Inflammatory macrophage (primary cell): ENCODE measurements at regions not wholly inside any gene's neighbourhood (a gene's known extent, or its start where the extent isn't known, plus 50 kb on each side); places are given as distances from the start of the nearest gene placed in this dataset.

Experiments used
- DNase-seq, 2 donors: peaks; one replicate each; pipeline ENCODE4 v3.0.0-alpha.2; 2020 to 2022

DNA sequence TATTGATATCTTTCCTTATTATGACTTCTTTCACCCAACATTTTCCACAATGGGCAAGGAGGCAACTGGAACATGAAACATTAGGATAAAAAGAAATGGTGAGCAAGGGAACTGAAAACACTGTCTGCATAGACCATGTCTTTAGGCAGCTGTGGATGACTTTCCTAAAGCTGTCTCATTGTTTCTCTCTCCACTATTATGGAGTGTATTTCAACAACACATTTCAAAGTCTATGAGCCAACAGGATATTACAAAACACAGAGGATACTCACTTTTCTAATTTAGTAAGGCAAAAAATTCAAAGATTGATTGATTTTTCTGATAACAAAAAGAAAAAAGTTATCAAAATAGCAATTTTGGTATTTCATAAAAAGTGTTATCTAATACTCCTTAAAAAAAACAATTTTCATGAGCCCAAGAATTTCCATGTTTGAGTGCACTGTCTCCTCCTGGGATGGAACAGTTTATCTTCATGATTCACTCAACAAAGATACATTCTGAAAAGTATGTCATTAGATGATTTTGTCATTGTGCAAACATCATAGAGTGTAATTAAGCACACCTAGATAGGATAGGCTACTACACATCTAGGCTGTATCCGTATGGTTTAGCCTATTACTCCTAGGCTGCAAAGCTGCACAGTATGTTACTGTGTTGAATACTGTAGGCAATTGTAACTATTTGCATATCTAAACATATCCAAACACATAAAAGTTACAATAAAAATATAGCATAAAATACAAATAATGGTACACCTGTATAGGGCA lies 1568.4 kb downstream of the SLITRK5 start:
- DNase-seq: no peak

DNA sequence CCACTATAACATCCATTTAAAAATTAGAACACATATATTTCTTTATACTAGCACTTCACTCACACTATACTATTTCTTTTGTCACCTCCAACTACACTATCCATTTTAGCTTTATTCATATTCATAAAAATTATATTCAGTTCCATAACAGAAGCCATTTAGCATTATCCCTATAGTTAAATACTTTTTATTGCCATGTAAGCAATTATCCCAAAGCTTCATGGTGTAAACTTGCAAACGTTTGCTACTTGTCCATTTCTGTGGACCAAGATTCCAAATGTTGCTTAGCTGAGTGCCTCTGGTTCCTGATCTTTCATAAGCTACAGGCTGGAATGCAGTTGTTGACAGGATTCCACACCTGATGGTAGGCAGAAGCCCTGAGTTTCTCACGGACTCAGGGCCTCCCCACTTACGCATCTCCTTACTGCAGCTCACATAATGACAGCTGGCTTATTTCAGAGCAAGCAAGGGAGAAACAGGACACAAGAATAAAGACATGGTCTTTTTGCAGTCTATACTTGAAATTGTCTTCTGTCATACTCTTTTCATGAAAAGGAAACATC lies 1584.8 kb downstream of the SLITRK5 start:
- DNase-seq: no peak

DNA sequence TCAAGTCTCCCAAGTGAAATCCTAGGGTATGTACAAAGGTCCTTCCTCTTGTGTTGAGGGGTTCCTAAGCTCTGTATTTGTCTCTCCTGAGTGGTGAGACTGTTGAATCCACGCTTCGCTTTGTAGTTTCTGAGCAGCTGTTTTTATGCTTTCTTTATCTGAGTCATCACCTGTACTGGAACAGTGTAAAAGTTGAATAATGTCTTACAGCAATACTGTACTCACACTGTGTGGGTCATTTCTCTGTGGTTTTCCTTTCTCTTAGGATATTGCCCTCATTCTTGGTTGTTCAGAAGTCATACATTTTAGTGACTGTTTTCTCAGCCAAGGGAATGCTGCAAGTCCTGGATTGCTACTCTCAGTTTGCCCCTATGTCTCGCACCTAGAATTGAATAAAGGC lies 1596.6 kb downstream of the SLITRK5 start:
- DNase-seq: no peak

DNA sequence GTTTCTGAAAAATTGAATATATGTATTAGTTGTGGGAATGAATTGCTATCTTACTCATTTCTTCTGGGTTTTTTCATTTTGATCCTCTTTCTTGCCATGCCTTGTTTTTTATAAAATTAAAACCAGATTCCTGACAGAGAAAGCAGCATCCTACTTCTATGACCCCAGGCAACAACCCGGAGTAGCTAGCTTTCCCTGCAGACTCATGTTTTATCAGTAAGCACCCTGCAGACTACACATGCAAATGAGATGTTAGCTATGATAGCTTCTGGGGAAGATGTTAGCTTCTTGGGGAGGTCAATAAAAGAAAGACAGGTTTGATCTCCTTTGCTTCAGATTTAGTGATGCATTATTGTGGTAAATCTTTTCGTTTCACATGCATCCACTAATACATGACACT lies 1598.6 kb downstream of the SLITRK5 start:
- no peak for DNase-seq

DNA sequence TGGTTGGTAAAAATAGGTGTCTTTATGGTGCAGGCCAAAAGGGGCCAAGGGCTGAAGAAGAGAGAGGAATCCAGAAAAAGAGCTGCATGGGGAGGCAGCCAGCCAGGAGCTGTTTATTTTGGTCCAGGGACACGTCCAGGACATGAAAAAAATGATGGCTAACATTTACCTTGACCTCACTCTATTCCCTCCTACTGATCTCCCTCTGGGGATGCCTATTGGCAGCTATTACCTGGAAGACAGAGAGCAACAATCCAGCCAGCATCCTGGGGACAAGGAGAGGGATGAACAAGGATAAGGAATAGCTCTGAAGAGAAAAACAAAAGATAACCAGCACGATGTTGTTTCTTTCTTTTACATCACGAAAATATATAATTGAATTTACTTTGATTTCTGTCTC lies 1599.6 kb downstream of the SLITRK5 start:
- DNase-seq: no peak

DNA sequence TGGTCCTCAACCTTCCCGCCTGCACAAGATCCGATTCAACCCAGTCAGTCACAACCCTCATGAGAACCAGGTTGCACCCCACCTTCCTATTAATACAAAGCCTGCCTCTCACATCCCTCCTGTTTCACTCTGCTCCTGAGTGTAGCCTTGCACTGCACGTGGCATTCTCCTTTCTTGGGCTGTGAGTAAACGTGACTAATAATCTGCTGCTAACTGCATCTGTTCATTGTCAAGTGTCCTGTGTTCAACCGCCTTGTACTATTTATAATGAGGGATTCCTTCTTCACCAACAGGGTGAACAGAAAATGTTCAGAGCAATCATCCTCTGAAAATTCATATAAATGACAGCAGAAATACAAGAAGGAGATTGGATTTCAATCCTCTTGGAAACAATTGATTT lies 1608.2 kb downstream of the SLITRK5 start:
- no peak for DNase-seq

DNA sequence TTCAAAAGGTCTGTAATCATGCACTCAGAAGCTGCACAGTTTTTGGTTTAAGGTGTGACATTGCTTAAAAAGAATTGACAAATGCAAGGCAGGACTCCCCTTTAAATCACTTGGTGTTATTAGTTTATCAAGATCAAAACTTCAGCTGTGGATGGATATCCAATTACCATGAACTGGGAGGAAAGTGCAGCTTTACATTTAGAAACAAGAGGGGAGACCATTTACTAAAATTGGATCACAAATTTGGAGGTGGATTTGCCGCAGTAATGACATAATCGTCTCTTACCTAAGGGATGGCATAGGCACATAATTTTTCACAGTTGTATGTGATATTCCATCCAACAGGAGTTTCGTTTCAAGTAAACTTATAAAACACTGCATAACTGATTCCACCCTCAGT lies 1610.2 kb downstream of the SLITRK5 start:
- no peak for DNase-seq

DNA sequence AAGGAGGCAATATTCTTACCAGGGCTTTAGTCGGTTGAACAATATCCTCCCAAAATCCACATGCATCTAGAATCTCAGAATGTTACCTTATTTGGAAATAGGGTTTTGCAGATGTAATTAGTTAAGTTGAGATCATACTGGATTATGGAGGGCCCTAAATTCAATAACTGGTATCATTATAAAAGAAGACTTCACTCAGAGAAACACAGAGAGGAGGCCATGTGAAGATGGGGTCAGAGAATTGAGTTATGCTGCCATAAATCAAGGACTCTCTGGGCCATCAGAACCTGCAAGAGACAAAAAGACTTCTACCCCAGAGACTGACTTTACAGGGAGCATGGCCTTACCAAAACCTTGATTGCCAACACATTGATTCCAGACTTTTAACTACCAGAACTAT lies 1611.1 kb downstream of the SLITRK5 start:
- no peak for DNase-seq

DNA sequence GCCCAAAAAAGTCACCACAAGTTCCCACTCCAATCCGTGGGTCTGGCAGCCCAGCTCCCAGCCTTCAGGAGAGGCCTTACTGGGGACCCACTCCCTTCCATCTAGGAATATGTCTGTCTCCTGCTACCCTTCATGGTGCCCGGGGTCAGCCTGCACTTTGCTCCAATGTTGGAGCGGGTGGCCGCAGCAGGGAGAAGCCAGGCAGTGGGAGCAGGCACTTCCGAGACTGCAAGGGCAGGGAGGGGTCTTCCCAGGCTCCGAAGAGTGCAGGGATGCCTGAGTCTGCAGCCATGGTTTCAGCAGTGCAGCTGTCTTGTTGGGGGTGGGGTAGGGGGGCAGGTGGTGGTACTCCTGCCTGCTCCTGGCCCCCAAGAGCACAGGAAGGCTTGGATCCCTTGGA lies 1616.2 kb downstream of the SLITRK5 start:
- no peak for DNase-seq

DNA sequence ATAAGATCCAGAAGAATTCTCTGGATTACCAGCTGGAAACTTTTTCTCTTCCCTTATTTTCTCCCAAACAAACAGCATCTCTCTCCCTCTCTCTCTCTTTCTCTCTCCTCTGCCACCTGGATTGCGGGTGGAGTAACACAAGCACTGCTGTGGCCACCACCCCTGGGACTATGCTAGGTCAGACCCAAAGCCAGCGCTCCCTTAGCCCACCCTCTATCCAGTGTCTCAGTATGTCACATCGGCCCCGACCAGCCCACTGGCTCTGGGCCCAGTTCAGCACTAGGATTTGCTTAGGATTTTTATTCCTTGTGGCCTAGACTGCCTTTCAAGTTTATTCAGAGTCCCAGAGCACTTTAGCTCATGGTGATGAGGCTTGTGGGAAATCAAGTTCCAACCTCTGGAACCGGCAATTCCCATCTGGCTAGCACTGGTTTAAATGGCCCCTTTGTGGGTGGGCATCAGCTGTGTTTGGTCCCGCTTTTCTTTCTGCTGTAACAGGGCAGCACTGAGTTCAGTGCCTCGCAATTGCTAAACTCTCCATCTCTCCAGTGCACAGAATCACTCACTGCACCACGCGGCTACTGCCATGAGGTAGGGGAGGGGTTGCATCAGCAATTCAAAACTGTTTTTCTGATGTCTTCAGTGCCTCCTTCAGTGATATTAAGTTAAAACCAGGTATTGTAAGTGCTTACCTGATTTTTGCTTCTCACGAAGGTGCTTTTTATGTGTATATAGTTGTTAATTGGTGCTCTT lies 1623.1 kb downstream of the SLITRK5 start:
- DNase-seq: no peak

DNA sequence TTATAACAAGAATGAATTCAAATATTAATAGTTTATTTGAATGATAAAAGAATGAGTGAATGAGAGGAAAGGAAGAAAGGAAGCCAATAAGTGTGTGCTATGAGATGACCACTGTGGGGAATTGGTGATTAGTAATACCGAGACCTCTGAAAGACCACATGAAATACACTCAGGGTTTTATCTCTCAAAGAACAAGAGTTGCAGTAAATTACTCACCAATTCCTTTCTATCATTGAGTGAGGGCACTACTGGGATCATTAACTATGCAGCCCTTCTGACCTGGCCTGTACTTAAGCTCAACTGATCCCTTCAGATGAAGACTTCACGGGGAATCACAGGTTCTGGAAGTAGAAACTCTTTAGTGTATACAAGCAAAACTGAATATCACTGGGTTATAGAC lies 1636.1 kb downstream of the SLITRK5 start:
- no peak for DNase-seq

DNA sequence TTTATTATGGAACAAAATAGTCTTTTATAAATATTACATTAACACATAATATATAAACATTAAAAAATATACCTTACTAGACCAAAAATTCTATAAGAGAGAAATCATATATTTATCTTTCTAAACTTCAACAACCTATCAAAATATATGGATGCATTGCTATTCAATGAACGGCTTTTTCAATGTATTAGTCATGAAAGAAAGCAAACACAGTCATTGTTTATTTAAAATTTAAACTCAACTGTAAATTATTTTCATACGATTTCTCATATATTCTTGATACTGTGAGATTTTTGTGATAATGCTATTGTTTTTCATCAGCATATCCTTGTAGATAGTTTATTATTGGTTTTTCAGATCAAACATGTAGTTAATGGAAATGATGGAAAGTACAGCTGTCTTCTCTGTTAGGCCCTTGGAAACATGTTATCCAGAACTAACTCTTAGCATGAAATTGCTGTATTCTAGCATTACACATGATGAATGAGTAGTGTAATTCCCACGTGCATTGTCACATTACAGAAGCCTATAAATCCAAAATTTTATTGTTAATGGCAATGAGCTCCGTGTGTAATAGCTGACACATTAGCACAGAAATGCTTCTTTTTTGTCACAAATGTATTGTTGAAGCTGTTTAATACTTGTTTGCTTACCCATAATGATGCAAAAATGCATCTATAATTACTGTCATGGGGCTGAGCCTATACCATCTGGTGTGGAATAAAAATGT lies 1639.9 kb downstream of the SLITRK5 start:
- DNase-seq: no peak

DNA sequence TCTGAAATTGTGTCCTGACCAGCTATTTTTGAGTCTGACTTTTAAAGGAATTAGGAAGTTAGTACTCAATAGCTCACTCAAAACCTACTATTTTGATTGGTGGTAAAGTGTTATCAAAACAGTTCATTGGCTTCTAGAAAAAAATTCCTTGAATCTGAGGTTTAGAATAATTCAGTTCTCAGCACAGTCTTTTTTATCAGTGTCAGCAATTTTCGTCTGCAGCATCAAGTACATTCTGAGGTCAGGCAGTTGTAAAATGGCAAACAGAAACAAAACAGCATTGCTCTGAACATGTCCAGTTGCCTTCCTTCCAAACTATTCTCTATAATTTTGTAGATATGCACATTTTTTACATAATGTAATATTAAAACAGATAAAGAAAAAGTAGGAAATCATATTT lies 1644.1 kb downstream of the SLITRK5 start:
- no peak for DNase-seq

DNA sequence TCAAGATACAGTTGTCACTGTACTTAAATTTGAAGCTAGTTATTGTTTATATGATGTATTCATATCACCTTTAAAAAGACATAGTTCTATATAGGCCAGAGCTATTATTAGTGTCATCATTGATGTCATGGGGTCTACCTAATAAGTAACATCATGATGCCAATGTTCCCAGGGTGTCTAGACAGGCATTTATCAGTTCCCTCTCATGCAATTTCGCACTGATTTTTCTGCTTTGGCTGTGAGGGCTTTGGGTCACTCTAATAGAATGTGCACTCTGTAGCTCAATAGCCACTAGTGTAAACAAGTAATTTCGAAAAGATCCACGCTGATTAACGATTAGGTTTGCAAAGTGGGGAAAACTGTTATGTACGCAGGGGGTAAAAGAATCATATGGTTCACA lies 1651.3 kb downstream of the SLITRK5 start:
- no peak for DNase-seq

DNA sequence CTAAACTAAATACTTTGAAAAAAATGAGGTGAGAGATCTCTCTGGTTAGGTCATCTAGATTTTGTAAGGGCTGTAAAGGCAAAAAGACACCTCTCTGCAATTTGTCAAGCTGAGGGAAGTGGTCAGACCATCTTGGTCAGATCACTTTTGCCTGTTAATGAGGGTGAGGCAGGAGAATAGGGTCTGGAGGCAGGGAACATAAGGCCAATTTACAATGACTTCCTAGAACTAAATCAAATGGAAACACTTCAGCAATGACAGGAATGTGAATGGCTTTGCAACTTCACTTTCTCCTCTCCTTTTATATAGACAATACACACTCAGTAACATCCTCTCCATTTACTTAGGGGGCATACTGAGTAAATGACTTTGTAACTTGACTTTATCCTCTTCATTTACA lies 1653.4 kb downstream of the SLITRK5 start:
- DNase-seq: no peak

DNA sequence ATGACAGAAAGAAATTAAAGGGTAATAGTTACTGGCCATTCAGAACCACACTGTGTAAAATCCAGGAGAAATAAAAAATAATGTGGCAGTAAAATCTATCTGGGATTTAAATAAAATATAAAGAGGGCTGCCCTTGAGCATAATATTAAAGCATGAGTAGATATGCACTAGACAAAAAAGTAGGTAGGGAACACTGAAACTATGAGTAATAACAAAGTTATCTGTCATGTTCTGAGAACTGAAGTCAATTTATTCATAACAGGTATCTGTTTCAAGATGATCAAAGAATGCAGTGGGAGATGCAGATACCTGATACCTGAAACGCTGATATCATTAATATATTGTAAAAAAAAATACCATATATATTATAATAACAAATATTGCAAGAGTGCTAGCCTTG lies 1672.0 kb downstream of the SLITRK5 start:
- no peak for DNase-seq

DNA sequence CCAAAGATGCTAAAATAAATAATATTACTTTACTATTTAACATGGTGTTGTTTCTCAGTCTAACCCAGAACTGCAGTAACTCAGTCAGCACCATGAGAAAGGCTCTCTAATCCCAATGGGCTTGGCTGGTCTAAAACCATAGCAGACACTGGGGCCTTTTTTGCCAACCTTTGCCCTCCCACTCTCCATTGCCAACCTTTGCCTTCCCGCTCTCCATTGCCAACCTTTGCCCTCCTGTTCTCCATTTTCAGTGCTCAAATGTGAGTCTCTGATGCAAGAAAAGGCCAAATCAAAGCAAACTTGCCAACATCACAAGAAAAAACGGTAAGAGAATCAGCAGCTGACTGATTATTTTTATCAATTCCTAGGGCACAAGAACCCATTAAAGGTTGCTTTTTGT lies 1681.2 kb downstream of the SLITRK5 start:
- DNase-seq: no peak

DNA sequence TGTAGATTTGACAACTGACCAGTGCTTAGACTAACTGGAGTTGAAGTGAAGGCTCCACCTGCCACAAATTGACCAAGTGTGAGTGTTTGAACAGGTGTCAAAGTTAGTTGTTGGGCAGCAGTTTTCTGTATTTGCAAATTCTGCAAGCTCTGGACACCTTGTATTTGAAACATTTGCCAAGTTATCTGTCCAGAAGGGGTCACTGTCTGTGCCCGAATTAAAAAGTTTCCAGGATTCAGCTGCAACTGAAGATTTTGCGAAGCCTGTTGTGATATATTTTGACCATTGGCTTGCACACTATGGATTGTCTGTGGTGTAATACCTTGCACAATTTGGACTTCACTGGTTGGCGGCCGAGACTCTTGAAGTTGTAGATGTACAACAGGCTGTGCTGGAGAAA lies 1690.7 kb downstream of the SLITRK5 start:
- DNase-seq: peak in 1 of 2 donors; percentile 0

DNA sequence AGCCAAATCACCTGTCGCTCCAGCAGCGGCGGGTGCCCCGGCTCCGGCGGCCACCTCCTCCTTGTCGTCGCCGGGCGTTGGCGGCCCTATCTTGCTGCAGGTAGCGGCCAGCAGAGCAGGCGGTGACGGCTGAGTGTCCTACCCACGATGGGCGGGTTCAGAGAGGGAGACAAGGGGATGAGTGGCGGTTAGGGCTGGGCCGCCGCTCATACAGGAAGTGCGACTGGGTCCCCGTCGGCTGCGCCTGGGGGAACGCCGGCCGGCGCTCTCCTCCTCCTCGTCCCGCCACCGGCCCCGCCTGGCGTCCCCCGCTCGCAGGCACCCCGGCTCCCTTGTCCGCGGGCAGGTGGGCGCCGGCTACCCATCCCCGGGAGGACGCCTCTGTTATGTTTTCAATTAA lies 1692.0 kb downstream of the SLITRK5 start:
- DNase-seq: no peak

DNA sequence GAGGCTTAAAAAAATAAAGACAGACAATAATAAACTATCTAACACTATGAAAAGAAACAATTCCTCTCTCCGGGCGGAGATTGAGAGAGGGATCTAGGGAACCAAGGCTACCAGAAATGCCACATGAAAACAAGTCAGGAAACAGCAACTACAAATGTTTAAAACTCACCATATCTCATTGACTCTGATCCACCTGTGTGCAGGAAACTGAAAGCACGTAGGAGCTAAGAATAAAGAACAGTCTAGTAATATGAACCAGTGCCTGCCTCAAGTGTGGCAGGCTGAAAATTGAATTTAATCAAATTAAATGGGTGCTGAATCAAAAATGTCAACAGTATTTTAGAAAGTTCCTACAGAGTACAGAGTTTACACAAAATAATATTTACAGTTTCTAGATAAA lies 1701.0 kb downstream of the SLITRK5 start:
- DNase-seq: no peak

DNA sequence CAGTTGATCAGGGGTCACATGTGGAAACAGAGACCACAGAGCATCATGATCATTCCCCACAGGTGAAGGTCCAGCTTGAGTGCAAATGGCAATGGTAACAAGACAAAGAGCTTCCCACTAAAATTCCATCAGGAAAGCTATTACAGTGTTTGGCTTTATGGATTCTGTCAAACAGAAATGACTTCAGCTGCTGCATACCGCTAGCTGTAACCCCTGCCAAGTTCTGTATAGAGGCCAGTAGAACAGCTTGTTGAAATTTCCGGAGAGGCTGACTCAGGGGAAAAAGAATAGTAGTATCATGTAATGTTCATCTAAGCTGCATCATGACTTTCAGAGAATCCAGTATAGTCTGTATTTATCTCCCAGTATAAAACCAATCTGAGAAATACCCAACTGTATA lies 1704.7 kb downstream of the SLITRK5 start:
- DNase-seq: no peak

DNA sequence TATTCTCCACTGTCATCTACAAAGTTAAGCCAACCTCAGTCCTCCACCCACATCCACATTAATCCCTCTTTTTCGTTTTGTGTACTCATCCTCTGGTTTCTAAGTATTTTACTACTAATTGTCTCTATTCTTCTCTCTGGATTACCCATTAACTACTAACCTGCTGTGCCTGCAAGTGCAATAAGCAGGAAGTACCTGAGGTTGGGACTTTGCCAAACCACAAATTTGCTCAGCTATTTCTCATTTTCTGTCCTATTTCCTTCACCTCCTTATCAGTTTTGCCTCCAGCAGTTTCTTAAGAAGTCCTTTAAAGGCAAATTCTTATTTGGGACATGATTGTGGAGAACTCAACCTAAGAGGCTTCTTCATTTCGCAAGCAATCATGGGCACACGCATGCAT lies 1708.9 kb downstream of the SLITRK5 start:
- DNase-seq: no peak

DNA sequence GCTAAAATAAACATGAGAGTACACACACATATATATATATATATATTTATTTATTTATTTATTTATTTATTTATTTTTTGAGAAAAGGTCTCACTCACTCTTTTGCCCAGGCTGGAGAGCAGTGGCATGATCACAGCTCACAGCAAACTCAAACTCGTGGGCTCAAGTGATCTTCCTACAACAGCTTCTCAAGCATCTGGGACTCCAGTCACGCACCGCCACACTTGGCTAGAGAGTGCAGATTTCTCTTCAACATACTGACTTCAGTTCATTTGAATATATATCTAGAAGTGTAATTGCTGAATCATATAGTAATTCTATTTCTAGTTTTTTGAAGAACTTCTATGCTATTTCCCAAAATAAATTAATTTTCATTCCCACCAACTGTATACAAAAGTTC lies 1711.8 kb downstream of the SLITRK5 start:
- no peak for DNase-seq
